ENCODE measurements at regions not wholly inside any gene's neighbourhood (a gene's known extent, or its start where the extent isn't known, plus 50 kb on each side); places are given as distances from the start of the nearest gene placed in this dataset.

DNA sequence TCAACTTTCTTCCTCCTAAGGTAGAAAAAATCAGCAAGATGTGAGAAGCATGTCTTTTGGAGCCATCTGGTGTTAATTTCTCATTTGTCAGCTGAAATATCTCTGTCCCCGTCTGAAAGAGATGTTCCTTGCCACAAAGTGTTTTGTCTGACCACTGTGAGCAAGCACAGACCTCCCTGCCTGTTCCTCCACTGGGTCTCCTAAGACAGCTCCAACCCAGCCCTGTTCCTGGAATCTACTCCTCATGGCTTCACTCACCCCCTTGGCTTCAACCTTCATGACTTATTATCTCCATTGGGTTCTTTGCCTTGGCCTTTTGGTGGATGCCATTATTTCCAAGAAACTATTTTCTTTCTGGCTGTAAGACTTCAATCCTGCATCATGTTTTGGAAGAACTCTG is 65.7 kb upstream of the CACHD1 start (continued):
- TF ChIP-seq, protein P1, sequence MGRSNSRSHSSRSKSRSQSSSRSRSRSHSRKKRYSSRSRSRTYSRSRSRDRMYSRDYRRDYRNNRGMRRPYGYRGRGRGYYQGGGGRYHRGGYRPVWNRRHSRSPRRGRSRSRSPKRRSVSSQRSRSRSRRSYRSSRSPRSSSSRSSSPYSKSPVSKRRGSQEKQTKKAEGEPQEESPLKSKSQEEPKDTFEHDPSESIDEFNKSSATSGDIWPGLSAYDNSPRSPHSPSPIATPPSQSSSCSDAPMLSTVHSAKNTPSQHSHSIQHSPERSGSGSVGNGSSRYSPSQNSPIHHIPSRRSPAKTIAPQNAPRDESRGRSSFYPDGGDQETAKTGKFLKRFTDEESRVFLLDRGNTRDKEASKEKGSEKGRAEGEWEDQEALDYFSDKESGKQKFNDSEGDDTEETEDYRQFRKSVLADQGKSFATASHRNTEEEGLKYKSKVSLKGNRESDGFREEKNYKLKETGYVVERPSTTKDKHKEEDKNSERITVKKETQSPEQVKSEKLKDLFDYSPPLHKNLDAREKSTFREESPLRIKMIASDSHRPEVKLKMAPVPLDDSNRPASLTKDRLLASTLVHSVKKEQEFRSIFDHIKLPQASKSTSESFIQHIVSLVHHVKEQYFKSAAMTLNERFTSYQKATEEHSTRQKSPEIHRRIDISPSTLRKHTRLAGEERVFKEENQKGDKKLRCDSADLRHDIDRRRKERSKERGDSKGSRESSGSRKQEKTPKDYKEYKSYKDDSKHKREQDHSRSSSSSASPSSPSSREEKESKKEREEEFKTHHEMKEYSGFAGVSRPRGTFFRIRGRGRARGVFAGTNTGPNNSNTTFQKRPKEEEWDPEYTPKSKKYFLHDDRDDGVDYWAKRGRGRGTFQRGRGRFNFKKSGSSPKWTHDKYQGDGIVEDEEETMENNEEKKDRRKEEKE (IDR thresholded peaks at IDR 0.05; ENCODE audit: borderline replicate concordance in 1 of 2, control insufficient read depth in 1 of 2, low read depth in 2 of 2, low read length in 1 of 2): no peak
- no peak for TF ChIP-seq MTA1 (IDR thresholded peaks at IDR 0.05; ENCODE audit: borderline replicate concordance)
- TF ChIP-seq ZNF3 (CRISPR knock-in tag; IDR thresholded peaks at IDR 0.05): no peak
- TF ChIP-seq, protein P2, sequence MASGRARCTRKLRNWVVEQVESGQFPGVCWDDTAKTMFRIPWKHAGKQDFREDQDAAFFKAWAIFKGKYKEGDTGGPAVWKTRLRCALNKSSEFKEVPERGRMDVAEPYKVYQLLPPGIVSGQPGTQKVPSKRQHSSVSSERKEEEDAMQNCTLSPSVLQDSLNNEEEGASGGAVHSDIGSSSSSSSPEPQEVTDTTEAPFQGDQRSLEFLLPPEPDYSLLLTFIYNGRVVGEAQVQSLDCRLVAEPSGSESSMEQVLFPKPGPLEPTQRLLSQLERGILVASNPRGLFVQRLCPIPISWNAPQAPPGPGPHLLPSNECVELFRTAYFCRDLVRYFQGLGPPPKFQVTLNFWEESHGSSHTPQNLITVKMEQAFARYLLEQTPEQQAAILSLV (tag; IDR thresholded peaks at IDR 0.05): no peak
- TF ChIP-seq BACH1 (tag; IDR thresholded peaks at IDR 0.05): no peak
- no peak for TF ChIP-seq KAT2B (IDR thresholded peaks at IDR 0.05; ENCODE audit: low read depth, low read length)
- no peak for TF ChIP-seq PHF21A (IDR thresholded peaks at IDR 0.05; ENCODE audit: borderline replicate concordance, low read depth)
- TF ChIP-seq GABPA (tag; conservative IDR thresholded peaks at IDR 0.05; ENCODE audit: low read depth): no peak
- no peak for TF ChIP-seq KLF16 (IDR thresholded peaks at IDR 0.05)

All from K562 (cell line).